NT2/D1 (cell line): ENCODE measurements at regions not wholly inside any gene's neighbourhood (a gene's known extent, or its start where the extent isn't known, plus 50 kb on each side); places are given as distances from the start of the nearest gene placed in this dataset.

Source experiments
- DNase-seq: peaks from one replicate; pipeline ENCODE4 v3.0.0-alpha.2; 2011; ENCODE audit warnings: low read depth, low spot score
- H3K27me3 ChIP-seq: 2 replicates; pipeline ENCODE4 v1.6.0; 2011; ENCODE audit warnings: mild to moderate bottlenecking; ENCODE audit not compliant: insufficient read length, insufficient read depth
- H3K36me3 ChIP-seq: 2 replicates; pipeline ENCODE4 v1.6.1; 2011; ENCODE audit warnings: mild to moderate bottlenecking, low read length, mixed read lengths; ENCODE audit not compliant: insufficient read depth, insufficient read length
- H3K4me1 ChIP-seq: 2 replicates; pipeline ENCODE4 v1.5.1; 2011; ENCODE audit not compliant: insufficient read depth, insufficient read length
- H3K4me3 ChIP-seq: 2 replicates; pipeline ENCODE4 v1.5.1; 2011; ENCODE audit warnings: low read depth; ENCODE audit not compliant: insufficient read length
- H3K9ac ChIP-seq: 2 replicates; pipeline ENCODE4 v1.6.0; 2011; ENCODE audit warnings: low read depth; ENCODE audit not compliant: insufficient read length
- H3K9me3 ChIP-seq: 2 replicates; pipeline ENCODE4 v1.5.1; 2011; ENCODE audit warnings: mild to moderate bottlenecking, low read length; ENCODE audit not compliant: insufficient read depth
- SUZ12 ChIP-seq: IDR thresholded peaks from 2 replicates; pipeline ENCODE4 v1.6.1; 2011; ENCODE audit not compliant: insufficient read length, insufficient read depth; ENCODE audit errors: extremely low read depth
- YY1 ChIP-seq: IDR thresholded peaks from 2 replicates; pipeline ENCODE4 v1.6.1; 2011; ENCODE audit not compliant: insufficient read length, insufficient read depth
- ZNF274 ChIP-seq: IDR thresholded peaks from 2 replicates; pipeline ENCODE4 v1.6.1; 2011; ENCODE audit warnings: mild to moderate bottlenecking, low read depth, low read length

- DNase-seq = no peak
- no peak overlapping the region for H3K4me3 ChIP-seq
- H3K4me1 ChIP-seq = peaks cover 16% of the 10 kb centered on the region
- H3K9me3 ChIP-seq = no peaks in the 10 kb centered on the region
- H3K27me3 ChIP-seq = peaks cover 50% of the 10 kb centered on the region
- H3K36me3 ChIP-seq = no peaks in the 10 kb centered on the region
- no peak for TF ChIP-seq SUZ12
- no peak for TF ChIP-seq YY1
- no peak for TF ChIP-seq ZNF274
- no peak overlapping the region for H3K9ac ChIP-seq
These were observed 119.2 kb upstream of the PJA1 start for GRCh38 chrX:69284491-69284890.

- H3K9me3 ChIP-seq = no peaks in the 10 kb centered on the region
- H3K36me3 ChIP-seq = no peaks in the 10 kb centered on the region
- H3K9ac ChIP-seq = no peak overlapping the region
- DNase-seq = no peak
- H3K27me3 ChIP-seq = peaks cover 54% of the 10 kb centered on the region
- TF ChIP-seq ZNF274 = no peak
- TF ChIP-seq YY1 = no peak
- TF ChIP-seq SUZ12 = no peak
- peaks cover 9% of the 10 kb centered on the region for H3K4me1 ChIP-seq
- H3K4me3 ChIP-seq = no peak overlapping the region
These were observed 117.8 kb upstream of the PJA1 start for GRCh38 chrX:69282893-69283690.

GRCh38 chrX:69280933-69281332 lies 115.7 kb upstream of the PJA1 start:
- no peak overlapping the region for H3K4me3 ChIP-seq
- no peak overlapping the region for H3K9ac ChIP-seq
- TF ChIP-seq YY1 (no peak), SUZ12 (no peak), ZNF274 (no peak)
- no peaks in the 10 kb centered on the region for H3K9me3 ChIP-seq
- peaks cover 65% of the 10 kb centered on the region for H3K27me3 ChIP-seq
- H3K4me1 ChIP-seq = peaks cover 12% of the 10 kb centered on the region
- no peaks in the 10 kb centered on the region for H3K36me3 ChIP-seq
- DNase-seq = no peak

GRCh38 chrX:69279234-69279633 lies 114.0 kb upstream of the PJA1 start:
- no peak for TF ChIP-seq SUZ12
- no peak for TF ChIP-seq YY1
- TF ChIP-seq ZNF274 = no peak
- no peaks in the 10 kb centered on the region for H3K9me3 ChIP-seq
- H3K27me3 ChIP-seq = peaks cover 68% of the 10 kb centered on the region

GRCh38 chrX:69278031-69278687 lies 112.9 kb upstream of the PJA1 start:
- Histone ChIP-seq H3K4me3 (no peak overlapping the region), H3K9ac (peak overlapping the region; percentile 1), H3K36me3 (no peaks in the 10 kb centered on the region), H3K4me1 (peaks cover 12% of the 10 kb centered on the region), H3K27me3 (peaks cover 68% of the 10 kb centered on the region), H3K9me3 (no peaks in the 10 kb centered on the region)
- TF ChIP-seq ZNF274 = no peak
- no peak for TF ChIP-seq SUZ12
- no peak for TF ChIP-seq YY1
- DNase-seq = no peak

More at GRCh38 chrX:69279234-69279633, 114.0 kb upstream of the PJA1 start:
- no peak overlapping the region for H3K4me3 ChIP-seq
- H3K9ac ChIP-seq = no peak overlapping the region
- no peak for DNase-seq
- H3K4me1 ChIP-seq = peaks cover 12% of the 10 kb centered on the region
- H3K36me3 ChIP-seq = no peaks in the 10 kb centered on the region

GRCh38 chrX:69277369-69277990 lies 112.2 kb upstream of the PJA1 start:
- TF ChIP-seq SUZ12 (no peak), ZNF274 (no peak), YY1 (no peak)
- Histone ChIP-seq H3K4me1 (peaks cover 12% of the 10 kb centered on the region), H3K27me3 (peaks cover 69% of the 10 kb centered on the region), H3K36me3 (no peaks in the 10 kb centered on the region), H3K9ac (no peak overlapping the region), H3K9me3 (no peaks in the 10 kb centered on the region), H3K4me3 (no peak overlapping the region)
- no peak for DNase-seq

GRCh38 chrX:69268611-69269010 lies 103.4 kb upstream of the PJA1 start:
- no peak overlapping the region for H3K9ac ChIP-seq
- no peaks in the 10 kb centered on the region for H3K4me1 ChIP-seq
- no peak for DNase-seq
- TF ChIP-seq ZNF274 = no peak
- TF ChIP-seq YY1 = no peak
- no peak for TF ChIP-seq SUZ12
- H3K4me3 ChIP-seq = no peak overlapping the region
- H3K27me3 ChIP-seq = peaks cover 74% of the 10 kb centered on the region
- H3K36me3 ChIP-seq = no peaks in the 10 kb centered on the region
- no peaks in the 10 kb centered on the region for H3K9me3 ChIP-seq
